C4-2B (cell line): ENCODE measurements at regions not wholly inside any gene's neighbourhood (a gene's known extent, or its start where the extent isn't known, plus 50 kb on each side); places are given as distances from the start of the nearest gene placed in this dataset.

ENCODE experiments used
- H3K27ac ChIP-seq: fragments of 450-650 bp; 2 replicates; pipeline ENCODE4 v1.5.1; 2017
- ZFX ChIP-seq: fragments of 450-650 bp; IDR thresholded peaks from 2 replicates; pipeline ENCODE4 v1.6.1; 2017
- TF ChIP-seq, protein P1 (sequence below): fragments of 450-650 bp; conservative IDR thresholded peaks from 2 replicates; pipeline ENCODE4 v1.5.1; 2017; ENCODE audit warnings: mild to moderate bottlenecking

DNA sequence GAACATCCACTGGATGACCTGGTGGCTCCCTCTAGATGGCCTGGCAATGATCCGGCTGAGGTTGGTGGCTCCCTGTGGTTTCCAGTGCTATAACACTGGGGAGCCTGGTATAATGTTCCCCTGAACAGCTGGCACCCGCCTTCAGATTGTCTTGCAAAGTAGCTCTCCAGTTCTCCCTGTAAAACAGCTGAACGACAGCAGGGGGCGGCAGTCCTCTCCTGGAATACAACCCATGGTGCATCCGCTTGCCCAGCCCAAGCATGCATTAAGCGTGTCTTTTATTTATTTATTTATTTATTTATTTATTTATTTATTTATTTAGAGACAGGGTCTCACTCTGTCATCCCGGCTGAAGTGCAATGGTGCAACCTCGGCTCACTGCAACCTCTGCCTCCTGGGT, 258.9 kb downstream of the BUD13 start:
- H3K27ac ChIP-seq: no peak overlapping the region
- TF ChIP-seq, protein P1, sequence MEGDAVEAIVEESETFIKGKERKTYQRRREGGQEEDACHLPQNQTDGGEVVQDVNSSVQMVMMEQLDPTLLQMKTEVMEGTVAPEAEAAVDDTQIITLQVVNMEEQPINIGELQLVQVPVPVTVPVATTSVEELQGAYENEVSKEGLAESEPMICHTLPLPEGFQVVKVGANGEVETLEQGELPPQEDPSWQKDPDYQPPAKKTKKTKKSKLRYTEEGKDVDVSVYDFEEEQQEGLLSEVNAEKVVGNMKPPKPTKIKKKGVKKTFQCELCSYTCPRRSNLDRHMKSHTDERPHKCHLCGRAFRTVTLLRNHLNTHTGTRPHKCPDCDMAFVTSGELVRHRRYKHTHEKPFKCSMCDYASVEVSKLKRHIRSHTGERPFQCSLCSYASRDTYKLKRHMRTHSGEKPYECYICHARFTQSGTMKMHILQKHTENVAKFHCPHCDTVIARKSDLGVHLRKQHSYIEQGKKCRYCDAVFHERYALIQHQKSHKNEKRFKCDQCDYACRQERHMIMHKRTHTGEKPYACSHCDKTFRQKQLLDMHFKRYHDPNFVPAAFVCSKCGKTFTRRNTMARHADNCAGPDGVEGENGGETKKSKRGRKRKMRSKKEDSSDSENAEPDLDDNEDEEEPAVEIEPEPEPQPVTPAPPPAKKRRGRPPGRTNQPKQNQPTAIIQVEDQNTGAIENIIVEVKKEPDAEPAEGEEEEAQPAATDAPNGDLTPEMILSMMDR: peak; percentile 80
- TF ChIP-seq ZFX: no peak

DNA sequence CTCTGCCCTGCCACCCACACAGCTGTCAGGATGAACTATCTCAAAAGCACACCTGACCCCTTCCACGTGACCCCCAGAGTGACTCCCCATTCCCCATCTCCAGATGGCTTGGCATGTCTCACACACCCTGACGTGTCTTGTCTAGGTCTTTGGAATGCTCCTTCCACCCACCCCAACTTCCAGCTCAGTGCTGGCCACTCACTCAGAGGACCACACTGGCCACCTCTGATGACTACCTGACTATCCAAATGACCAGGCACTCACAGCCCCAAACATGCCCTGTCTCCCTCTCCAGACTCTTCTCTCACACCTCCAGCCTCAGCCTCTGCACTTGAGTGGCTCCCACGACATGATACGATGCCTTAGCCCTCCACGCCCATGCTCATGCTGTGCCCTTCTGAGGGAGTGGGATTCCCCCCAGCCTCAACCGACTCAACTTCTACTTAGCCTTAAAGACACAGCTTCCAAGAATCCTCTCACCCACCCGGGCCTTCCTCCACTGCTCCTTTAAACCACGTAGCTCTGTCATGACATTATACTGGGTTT, 259.4 kb downstream of the BUD13 start:
- TF ChIP-seq ZFX: no peak
- TF ChIP-seq, protein P1: no peak

DNA sequence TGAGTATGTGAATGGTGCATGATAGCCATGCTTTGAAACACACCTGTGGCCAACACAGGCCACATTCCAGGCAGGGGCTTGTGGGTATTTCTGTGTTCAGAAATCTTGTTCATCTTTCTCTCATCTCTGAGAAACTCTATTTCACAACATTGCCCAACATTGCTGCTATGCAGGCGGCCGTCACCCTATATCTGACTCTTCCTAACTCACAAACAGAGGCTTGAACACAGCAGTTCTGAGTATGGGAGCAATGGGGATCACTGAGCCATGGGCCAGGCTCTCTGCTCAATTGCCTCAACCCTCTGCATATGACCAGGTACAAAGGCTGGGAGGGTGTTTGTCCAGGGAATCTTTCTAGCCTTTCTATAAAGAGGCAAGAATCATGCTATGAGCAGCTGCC, 259.9 kb downstream of the BUD13 start:
- no peak overlapping the region for H3K27ac ChIP-seq
- no peak for TF ChIP-seq ZFX
- TF ChIP-seq, protein P1: no peak

More for the DNA sequence above, 259.4 kb downstream of the BUD13 start:
- H3K27ac ChIP-seq: no peak overlapping the region

DNA sequence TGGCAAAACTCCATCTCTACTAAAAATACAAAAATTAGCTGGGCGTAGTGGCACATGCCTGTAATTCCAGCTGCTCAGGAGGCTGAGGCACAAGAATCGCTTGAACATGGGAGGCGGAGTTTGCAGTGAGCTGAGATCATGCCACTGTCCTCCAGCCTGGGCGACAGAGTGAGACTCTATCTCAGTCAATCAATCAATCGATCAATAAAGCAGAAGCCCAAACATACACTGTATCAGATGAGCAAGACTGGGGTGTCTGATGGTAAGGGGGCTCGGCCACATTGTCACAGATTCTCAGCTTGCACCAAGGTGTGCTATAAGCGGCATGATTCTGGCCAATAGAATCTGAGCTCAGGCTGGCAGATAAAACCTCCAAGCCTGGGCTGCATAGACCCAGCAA, 261.1 kb downstream of the BUD13 start:
- TF ChIP-seq, protein P1: no peak
- no peak for TF ChIP-seq ZFX
- H3K27ac ChIP-seq: no peak overlapping the region

DNA sequence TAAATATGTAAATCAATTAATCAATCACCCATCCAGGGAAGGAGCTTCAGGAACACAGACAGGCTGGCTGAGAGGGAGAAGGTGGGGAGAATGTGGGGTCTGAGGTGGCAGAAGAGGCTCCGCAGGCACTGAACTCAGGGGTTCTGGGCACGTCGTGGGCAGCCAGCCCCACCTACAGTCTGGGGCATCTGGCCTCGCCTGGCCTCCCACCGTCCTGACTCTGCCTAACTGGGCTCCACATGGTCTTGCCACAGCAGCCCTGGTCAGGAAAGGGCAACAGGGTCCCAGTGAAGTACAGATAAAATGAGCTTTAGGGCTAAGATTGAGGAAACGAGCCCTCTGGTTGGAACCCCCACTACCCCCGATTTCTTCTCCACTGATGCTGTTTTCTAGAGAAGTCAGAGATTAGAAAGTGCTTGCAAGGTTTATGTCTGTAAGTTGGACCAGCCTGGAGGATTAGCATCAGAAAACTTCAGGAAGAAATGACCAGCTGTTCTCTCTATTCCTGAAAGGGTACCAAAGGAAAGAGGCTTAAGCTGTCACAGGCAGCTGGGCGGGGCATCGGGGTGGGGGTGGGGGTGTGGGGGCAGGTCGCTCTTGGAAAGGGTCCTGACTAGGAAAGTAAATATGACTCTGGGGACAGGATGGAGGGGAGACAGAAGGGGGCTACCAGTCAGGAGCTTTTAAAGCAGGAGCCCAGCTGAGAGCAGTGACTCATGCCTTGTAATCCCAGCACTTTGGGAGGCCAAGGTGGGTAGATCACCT, 261.7 kb downstream of the BUD13 start:
- no peak for TF ChIP-seq ZFX
- TF ChIP-seq, protein P1: no peak
- H3K27ac ChIP-seq: no peak overlapping the region

DNA sequence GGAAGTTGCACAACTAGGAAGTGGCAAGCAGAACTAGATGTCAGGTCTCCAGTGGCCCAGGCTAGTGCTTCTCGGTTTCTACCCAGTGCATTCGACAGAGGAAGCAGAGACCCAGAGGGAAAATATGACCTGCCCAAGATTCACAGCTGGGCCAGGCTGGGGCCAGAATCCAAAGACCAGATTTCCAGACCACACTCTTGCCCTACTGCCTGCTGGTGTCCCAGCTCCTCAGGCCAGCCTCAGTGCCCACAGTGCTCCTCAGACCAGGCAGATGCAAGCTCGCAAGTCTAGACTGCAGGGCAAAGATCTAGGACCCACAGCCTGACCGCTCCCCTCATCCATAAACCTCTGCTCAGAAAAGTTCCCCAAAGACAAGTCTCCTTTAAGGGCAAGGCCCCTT, 262.6 kb downstream of the BUD13 start:
- no peak overlapping the region for H3K27ac ChIP-seq
- TF ChIP-seq ZFX: no peak
- TF ChIP-seq, protein P1: no peak

DNA sequence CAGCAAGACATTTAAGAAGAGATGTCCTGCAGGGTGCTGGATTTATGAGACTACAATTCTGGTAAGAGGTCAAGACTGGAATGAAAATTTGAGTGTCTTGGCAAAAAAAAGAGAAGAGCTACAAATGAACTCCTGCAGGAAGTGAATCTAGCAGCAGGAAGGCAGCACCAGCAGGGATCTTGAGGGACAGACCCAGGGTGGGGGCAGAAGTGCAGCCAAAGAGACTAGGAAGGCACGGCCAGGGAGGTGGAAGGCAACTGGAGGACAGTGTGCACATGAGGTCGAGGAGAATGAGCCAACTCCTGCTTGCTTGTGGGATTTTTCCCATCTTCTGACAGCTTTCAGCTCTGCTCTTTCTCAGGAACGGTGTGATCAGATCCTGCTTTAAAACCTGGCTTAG, 263.2 kb downstream of the BUD13 start:
- TF ChIP-seq, protein P1: no peak
- no peak for TF ChIP-seq ZFX
- H3K27ac ChIP-seq: no peak overlapping the region
